ENCODE measurements at regions not wholly inside any gene's neighbourhood (a gene's known extent, or its start where the extent isn't known, plus 50 kb on each side); places are given as distances from the start of the nearest gene placed in this dataset.

DNA sequence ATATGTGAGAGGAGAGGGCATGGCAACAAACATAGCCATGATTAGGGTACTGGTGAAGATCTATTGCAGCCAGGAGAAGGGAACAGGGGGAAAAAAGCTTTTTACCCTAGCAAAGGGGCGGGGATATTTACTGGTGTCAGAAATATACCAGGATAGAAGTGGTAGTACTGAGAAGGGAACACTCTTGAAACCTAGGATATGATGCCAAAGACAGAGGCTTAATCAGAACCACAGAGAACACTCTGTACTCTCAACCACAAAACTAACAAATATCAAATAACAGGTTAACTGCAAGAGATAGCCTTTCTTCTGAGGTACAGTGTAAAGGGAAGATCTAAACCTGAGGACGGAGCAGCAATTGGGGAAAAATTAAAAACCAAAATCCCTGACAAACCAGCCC lies 112.2 kb downstream of the KIF2B start:
- Histone ChIP-seq H4K91ac (ENCODE audit: insufficient read depth, low read depth, low read length) (no peak overlapping the region), H3K4me2 (ENCODE audit: low read depth, low read length) (no peak overlapping the region), H3K4me1 (ENCODE audit: control insufficient read depth, insufficient read depth, low read length) (no peaks in the 10 kb centered on the region), H3K27ac (ENCODE audit: insufficient read depth, low read length) (no peak overlapping the region), H2BK120ac (ENCODE audit: low read depth, low read length) (no peak overlapping the region), H3K4me3 (ENCODE audit: insufficient read depth, low read depth, low read length) (no peak overlapping the region), H3K79me1 (ENCODE audit: low read depth in 1 of 2, low read length in 2 of 2) (no peaks in the 10 kb centered on the region), H3K36me3 (ENCODE audit: control insufficient read depth, insufficient read depth, low read length) (no peaks in the 10 kb centered on the region), H3K27me3 (ENCODE audit: control insufficient read depth, insufficient read depth, low read length) (no peaks in the 10 kb centered on the region), H3K14ac (replicated peaks; ENCODE audit: low read depth, low read length) (no peak overlapping the region), H2BK20ac (ENCODE audit: low read depth, low read length) (no peak overlapping the region), H3K4ac (ENCODE audit: low read depth, low read length) (no peak overlapping the region), H3K9ac (ENCODE audit: low read depth, low read length) (no peak overlapping the region), H4K8ac (ENCODE audit: low read depth in 2 of 2, low read length in 2 of 2) (no peak overlapping the region), H4K20me1 (ENCODE audit: insufficient read depth, low read length) (no peaks in the 10 kb centered on the region), H3K56ac (ENCODE audit: extremely low read depth, insufficient read depth, low read length) (no peak overlapping the region), H2AK5ac (ENCODE audit: low read depth, low read length) (no peak overlapping the region), H2AK9ac (replicated peaks; ENCODE audit: low read depth, low read length, poor library complexity) (no peak overlapping the region), H3K18ac (ENCODE audit: low read depth, low read length) (no peak overlapping the region), H3K9me1 (ENCODE audit: insufficient read depth, low read length) (no peaks in the 10 kb centered on the region), H3K9me3 (ENCODE audit: control insufficient read depth, insufficient read depth, low read length) (peaks cover 11% of the 10 kb centered on the region), H2BK15ac (ENCODE audit: low read depth, low read length) (no peak overlapping the region), H2AFZ (replicated peaks; ENCODE audit: low read length, poor library complexity) (no peak overlapping the region), H2BK5ac (ENCODE audit: low read depth, low read length, poor library complexity, severe bottlenecking) (no peak overlapping the region), H3K23ac (ENCODE audit: low read depth, low read length) (no peak overlapping the region), H4K5ac (ENCODE audit: low read depth, low read length) (no peak overlapping the region)
- ChIA-PET POLR2A (ENCODE audit: unreplicated experiment) (no interaction called here), CTCF (no interaction called here)
- in situ Hi-C loops (cut with MboI; ENCODE audit: low sequenced_read_pairs) = no loop called here
- TF ChIP-seq MXI1 (IDR thresholded peaks at IDR 0.05; ENCODE audit: borderline replicate concordance, low read depth, low read length) (no peak), SMC3 (IDR thresholded peaks at IDR 0.05; ENCODE audit: low read depth, low read length) (no peak), RAD21 (IDR thresholded peaks at IDR 0.05; ENCODE audit: low read length) (no peak), POLR2A (IDR thresholded peaks at IDR 0.05; ENCODE audit: low read depth, low read length) (no peak), MAZ (IDR thresholded peaks at IDR 0.05; ENCODE audit: borderline replicate concordance, low read depth, low read length) (no peak), CHD1 (IDR thresholded peaks at IDR 0.05; ENCODE audit: low read depth, low read length) (no peak), CEBPB (IDR thresholded peaks at IDR 0.05; ENCODE audit: low read depth, low read length) (no peak)
- TF ChIP-seq, protein P1, sequence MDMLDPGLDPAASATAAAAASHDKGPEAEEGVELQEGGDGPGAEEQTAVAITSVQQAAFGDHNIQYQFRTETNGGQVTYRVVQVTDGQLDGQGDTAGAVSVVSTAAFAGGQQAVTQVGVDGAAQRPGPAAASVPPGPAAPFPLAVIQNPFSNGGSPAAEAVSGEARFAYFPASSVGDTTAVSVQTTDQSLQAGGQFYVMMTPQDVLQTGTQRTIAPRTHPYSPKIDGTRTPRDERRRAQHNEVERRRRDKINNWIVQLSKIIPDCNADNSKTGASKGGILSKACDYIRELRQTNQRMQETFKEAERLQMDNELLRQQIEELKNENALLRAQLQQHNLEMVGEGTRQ (IDR thresholded peaks at IDR 0.05; ENCODE audit: low read depth, low read length) = no peak
- DNase-seq = no peak
- BruUV-seq (replicated peaks) = no TSS peak
- WGBS, 2 experiments (ENCODE audit: extremely low coverage in 2 of 2, insufficient read length in 1 of 2) = no CpG with 5 or more reads among the region's 2 CpGs
- no peak for ATAC-seq (ENCODE audit: low read depth)
- intact Hi-C loops (cut with micrococcal nuclease) = no loop called here
- dilution Hi-C loops (cut with HindIII; ENCODE audit: low sequenced_read_pairs, unreplicated experiment) = no loop called here

Data from IMR-90 (cell line).